Natural killer cell (primary cell): ENCODE measurements at regions not wholly inside any gene's neighbourhood (a gene's known extent, or its start where the extent isn't known, plus 50 kb on each side); places are given as distances from the start of the nearest gene placed in this dataset.
"Not testable (repeated sequence)": the region's sequence is repeated elsewhere in the genome, so short reads cannot be mapped to it uniquely, and the experiment has no call there.

Experiments
- ATAC-seq, 3 donors: fragments of 150-1000 bp in 2 of 3; fragments of 200-7000 bp in 1 of 3; cut with Tn5 transposase; 1 replicate in 1 of 3; 2 replicates in 2 of 3; pipeline ENCODE4 v1.10.0; 2021; ENCODE audit warnings: mild to moderate bottlenecking in 2 of 3, moderate library complexity in 2 of 3
- DNase-seq, 2 donors: peaks; one replicate each; pipeline versions ENCODE4 v3.0.0 to v3.0.0-alpha.2; 2013 to 2021; ENCODE audit warnings: mixed read lengths in 1 of 2
- H3K27ac ChIP-seq: one replicate; pipeline ENCODE4 v1.5.1; 2013; ENCODE audit warnings: mild to moderate bottlenecking, low read length
- H3K27me3 ChIP-seq: one replicate; pipeline ENCODE4 v1.6.1; 2013; ENCODE audit warnings: low read length; ENCODE audit not compliant: control insufficient read depth, insufficient read depth
- H3K36me3 ChIP-seq: one replicate; pipeline ENCODE4 v1.6.1; 2013; ENCODE audit warnings: low read length; ENCODE audit not compliant: control insufficient read depth, insufficient read depth
- H3K4me1 ChIP-seq: one replicate; pipeline ENCODE4 v1.6.1; 2013; ENCODE audit warnings: low read length; ENCODE audit not compliant: control insufficient read depth, insufficient read depth
- H3K4me3 ChIP-seq: one replicate; pipeline ENCODE4 v1.5.1; 2013; ENCODE audit warnings: low read length
- H3K9me3 ChIP-seq: one replicate; pipeline ENCODE4 v1.6.1; 2013; ENCODE audit warnings: low read length; ENCODE audit not compliant: control insufficient read depth, insufficient read depth
- H3K27ac Mint-ChIP-seq, 2 donors: one replicate each; pipeline ENCODE4 v1.8.0; 2022; ENCODE audit warnings: mild to moderate bottlenecking in 2 of 2, mixed read lengths in 2 of 2, moderate library complexity in 1 of 2
- H3K27me3 Mint-ChIP-seq, 2 donors: one replicate each; pipeline ENCODE4 v1.8.0; 2022; ENCODE audit warnings: low read depth in 2 of 2, mixed read lengths in 2 of 2
- H3K36me3 Mint-ChIP-seq: one replicate; pipeline ENCODE4 v1.8.0; 2022; ENCODE audit warnings: mixed read lengths
- H3K4me1 Mint-ChIP-seq, 2 donors: one replicate each; pipeline ENCODE4 v1.8.0; 2022; ENCODE audit warnings: mixed read lengths in 2 of 2
- H3K4me3 Mint-ChIP-seq: one replicate; pipeline ENCODE4 v1.8.0; 2022; ENCODE audit warnings: mild to moderate bottlenecking, moderate library complexity, mixed read lengths
- H3K9me3 Mint-ChIP-seq, 2 donors: one replicate each; pipeline ENCODE4 v1.8.0; 2022; ENCODE audit warnings: mixed read lengths in 2 of 2
- CTCF ChIP-seq: fragments of 200-600 bp; IDR thresholded peaks from one replicate; pipeline ENCODE4 v1.8.0; 2022; ENCODE audit warnings: antibody characterized with exemption
- WGBS: methylation state at CpG from one replicate; pipeline ENCODE4 v1.1.7; 2013; ENCODE audit warnings: missing lambda C conversion rate; ENCODE audit not compliant: insufficient coverage; 5-methylcytosine and 5-hydroxymethylcytosine counted together
- intact Hi-C: fragments of 100-400 bp; cut with micrococcal nuclease; formaldehyde crosslinking; loops from one replicate; pipeline ENCODE4 v1.14.2; 2022

DNA sequence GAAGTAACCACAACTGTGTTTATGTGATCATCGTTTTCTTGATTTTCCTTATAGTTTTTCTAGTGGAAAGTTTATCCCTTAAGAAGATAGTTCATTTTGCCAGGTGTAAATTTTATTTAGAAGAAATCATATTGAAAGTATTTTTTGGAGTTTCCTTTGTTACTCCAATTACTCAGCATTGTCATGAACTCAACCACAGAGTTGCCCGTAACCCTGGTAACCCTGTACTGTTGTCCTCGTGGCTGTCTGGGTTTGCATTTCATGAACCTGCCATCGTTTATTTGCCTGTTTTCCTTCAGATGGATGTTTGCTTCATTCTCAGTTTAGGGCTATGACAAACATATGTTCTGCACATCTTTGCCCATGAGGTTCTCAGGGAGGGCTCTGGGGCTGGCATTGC is 534.3 kb downstream of the GOLGA6L6 start:
- DNase-seq, H3K9me3 ChIP-seq, H3K27ac Mint-ChIP-seq, H3K4me3 ChIP-seq, H3K4me3 Mint-ChIP-seq, H3K27me3 Mint-ChIP-seq, H3K36me3 Mint-ChIP-seq, H3K27ac ChIP-seq, H3K4me1 Mint-ChIP-seq, intact Hi-C loops, H3K36me3 ChIP-seq, H3K4me1 ChIP-seq, H3K9me3 Mint-ChIP-seq, H3K27me3 ChIP-seq, ATAC-seq: not testable (repeated sequence)
- no CpG with 5 or more reads among the region's 4 CpGs for WGBS

- ATAC-seq, intact Hi-C loops, H3K27ac Mint-ChIP-seq, H3K4me1 Mint-ChIP-seq, DNase-seq, H3K36me3 Mint-ChIP-seq, H3K27ac ChIP-seq, H3K9me3 Mint-ChIP-seq, H3K4me3 ChIP-seq, H3K4me3 Mint-ChIP-seq, H3K27me3 ChIP-seq, H3K9me3 ChIP-seq, H3K27me3 Mint-ChIP-seq, H3K4me1 ChIP-seq, H3K36me3 ChIP-seq: not testable (repeated sequence)
- no CpG with 5 or more reads among the region's 4 CpGs for WGBS
Measured at GRCh38 chr15:20003471-20003870, 538.1 kb downstream of the GOLGA6L6 start.

DNA sequence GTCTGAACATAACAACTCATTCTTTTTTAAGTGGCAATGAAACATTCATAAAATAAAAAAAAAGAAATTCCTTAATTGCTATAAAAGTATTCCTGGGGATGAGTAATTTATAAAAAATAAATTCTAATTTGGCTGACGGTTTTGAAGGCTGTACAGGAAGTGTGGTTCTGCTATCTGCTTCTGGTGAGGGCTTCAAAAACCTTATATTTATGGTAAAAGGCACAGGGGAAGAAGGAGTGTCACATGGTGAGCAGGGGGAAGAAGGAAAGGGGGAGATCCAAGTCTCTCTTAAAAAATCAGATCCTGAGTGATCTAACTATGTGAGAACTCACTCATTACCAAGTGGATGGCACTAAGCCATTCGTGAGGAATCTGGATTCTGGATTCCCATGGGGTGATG is 539.0 kb downstream of the GOLGA6L6 start:
- H3K9me3 ChIP-seq, ATAC-seq, H3K4me1 ChIP-seq, H3K27me3 Mint-ChIP-seq, H3K9me3 Mint-ChIP-seq, H3K36me3 Mint-ChIP-seq, H3K27ac Mint-ChIP-seq, DNase-seq, H3K36me3 ChIP-seq, H3K4me1 Mint-ChIP-seq, H3K4me3 Mint-ChIP-seq, H3K4me3 ChIP-seq, H3K27ac ChIP-seq, intact Hi-C loops, H3K27me3 ChIP-seq: not testable (repeated sequence)
- WGBS, result no CpG with 5 or more reads among the region's 2 CpGs

DNA sequence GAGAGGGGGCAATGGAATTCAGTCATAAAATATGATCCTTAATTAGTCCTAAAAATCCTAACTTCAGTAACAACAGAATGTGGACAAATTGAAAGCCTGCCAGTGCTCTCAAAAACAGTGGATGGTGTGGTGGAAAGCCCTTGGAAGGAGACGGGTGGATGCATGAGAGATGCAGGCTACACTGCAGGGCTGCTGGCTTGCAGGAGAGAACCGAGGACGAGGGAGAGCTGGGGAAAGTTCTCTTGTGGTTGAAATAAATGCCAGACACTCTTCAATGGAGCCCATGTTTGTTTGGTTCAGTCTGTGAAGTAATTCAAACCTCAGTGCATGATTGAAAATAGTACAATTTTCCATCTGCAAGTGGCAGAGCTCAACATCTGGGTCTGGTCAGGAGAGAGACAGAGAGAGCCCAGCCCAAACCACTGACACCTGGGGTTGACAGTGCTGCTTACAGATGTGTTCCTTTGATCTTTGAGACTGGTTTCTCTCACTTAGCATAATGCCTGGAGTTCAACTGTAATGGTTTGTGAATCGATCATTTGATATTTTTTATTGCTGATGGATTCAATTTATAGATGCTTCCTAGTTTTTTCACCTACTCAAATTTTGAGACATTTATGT is 544.9 kb downstream of the GOLGA6L6 start:
- H3K4me3 ChIP-seq, DNase-seq, H3K27me3 Mint-ChIP-seq, H3K36me3 Mint-ChIP-seq, H3K9me3 Mint-ChIP-seq, H3K36me3 ChIP-seq, intact Hi-C loops, H3K4me1 ChIP-seq, H3K27ac Mint-ChIP-seq, H3K27me3 ChIP-seq, ATAC-seq, H3K4me3 Mint-ChIP-seq, H3K9me3 ChIP-seq, H3K27ac ChIP-seq, H3K4me1 Mint-ChIP-seq: not testable (repeated sequence)
- no CpG with 5 or more reads among the region's 4 CpGs for WGBS

GRCh38 chr15:19995296-19995695 is 546.3 kb downstream of the GOLGA6L6 start:
- H3K9me3 ChIP-seq, ATAC-seq, H3K27me3 ChIP-seq, H3K27ac Mint-ChIP-seq, H3K9me3 Mint-ChIP-seq, H3K4me1 ChIP-seq, DNase-seq, H3K4me3 Mint-ChIP-seq, intact Hi-C loops, H3K4me1 Mint-ChIP-seq, H3K27me3 Mint-ChIP-seq, H3K36me3 Mint-ChIP-seq, H3K4me3 ChIP-seq, H3K27ac ChIP-seq, H3K36me3 ChIP-seq: not testable (repeated sequence)
- WGBS, result no CpG with 5 or more reads among the region's 1 CpG

- no peak for TF ChIP-seq CTCF
- Mint-ChIP-seq H3K9me3 (peaks cover 12 to 21% of the 10 kb centered on the region in 2 donors), H3K27me3 (no peaks in the 10 kb centered on the region), H3K4me3 (no peak overlapping the region), H3K27ac (no peak overlapping the region), H3K4me1 (no peaks in the 10 kb centered on the region), H3K36me3 (no peaks in the 10 kb centered on the region)
- no peaks in the 10 kb centered on the region for H3K27me3 ChIP-seq
- H3K9me3 ChIP-seq, result peaks cover 11% of the 10 kb centered on the region
- DNase-seq (no peak), ATAC-seq (no peak)
- no peak overlapping the region for H3K27ac ChIP-seq
- intact Hi-C loops, result no loop called here
- H3K36me3 ChIP-seq, result no peaks in the 10 kb centered on the region
- no peaks in the 10 kb centered on the region for H3K4me1 ChIP-seq
- 92% methylated on average over 4 of the region's 4 CpGs for WGBS
- H3K4me3 ChIP-seq, result no peak overlapping the region
Measured at GRCh38 chr15:19992428-19992827, 549.2 kb downstream of the GOLGA6L6 start.
